Central memory CD8-positive, alpha-beta T cell (primary cell): ENCODE measurements at regions not wholly inside any gene's neighbourhood (a gene's known extent, or its start where the extent isn't known, plus 50 kb on each side); places are given as distances from the start of the nearest gene placed in this dataset.
A peak's percentile ranks its signal among the peaks of the same experiment; 100 is the strongest.

Experiments
- ATAC-seq: fragments of 150-1000 bp; cut with Tn5 transposase; replicated peaks from 2 replicates; pipeline ENCODE4 v1.10.0; 2022; ENCODE audit warnings: mild to moderate bottlenecking, moderate FRiP score, moderate number of reproducible peaks; ENCODE audit not compliant: poor library complexity, severe bottlenecking; ENCODE audit errors: extremely low read depth
- DNase-seq, 2 donors: peaks; one replicate each; pipeline ENCODE4 v3.0.0; 2021; ENCODE audit warnings: low spot score in 2 of 2
- H3K27ac Mint-ChIP-seq: one replicate; pipeline ENCODE4 v1.8.0; 2022; ENCODE audit warnings: low read depth, mild to moderate bottlenecking, moderate library complexity, mixed read lengths
- H3K27me3 Mint-ChIP-seq: one replicate; pipeline ENCODE4 v1.8.0; 2022; ENCODE audit warnings: mixed read lengths
- H3K36me3 Mint-ChIP-seq: one replicate; pipeline ENCODE4 v1.8.0; 2022; ENCODE audit warnings: mild to moderate bottlenecking, moderate library complexity, mixed read lengths; ENCODE audit not compliant: insufficient read depth
- H3K4me1 Mint-ChIP-seq: one replicate; pipeline ENCODE4 v1.8.0; 2022; ENCODE audit warnings: mixed read lengths
- H3K4me3 Mint-ChIP-seq: one replicate; pipeline ENCODE4 v1.8.0; 2022; ENCODE audit warnings: mild to moderate bottlenecking, moderate library complexity, mixed read lengths
- H3K9me3 Mint-ChIP-seq: one replicate; pipeline ENCODE4 v1.8.0; 2022; ENCODE audit warnings: mixed read lengths

- Mint-ChIP-seq H3K36me3 (peaks cover 5% of the 10 kb centered on the region), H3K9me3 (peaks cover 25% of the 10 kb centered on the region), H3K27me3 (no peaks in the 10 kb centered on the region), H3K27ac (no peak overlapping the region), H3K4me3 (no peak overlapping the region), H3K4me1 (no peaks in the 10 kb centered on the region)
- DNase-seq (no peak), ATAC-seq (no peak)
These were observed 522.8 kb upstream of the LUZP2 start for GRCh38 chr11:23974051-23974450.

DNA sequence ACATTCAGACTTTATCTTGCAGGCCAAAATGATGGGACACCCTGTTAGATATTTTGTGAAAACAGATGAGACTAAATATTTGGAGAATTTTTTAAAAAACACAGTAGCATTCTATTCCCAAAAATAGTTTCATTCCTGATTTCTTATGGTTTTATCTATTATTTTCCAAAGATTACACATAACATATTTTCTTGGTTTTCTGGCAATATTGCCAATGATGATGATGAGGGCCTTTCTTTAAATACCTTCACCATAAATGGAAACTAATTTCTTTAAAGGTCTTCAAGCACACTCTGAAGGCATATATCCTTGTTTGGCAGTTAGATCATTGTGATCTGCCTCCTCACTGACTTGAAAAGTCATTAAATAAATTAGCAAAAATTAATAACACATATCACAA, 522.3 kb upstream of the LUZP2 start:
- Mint-ChIP-seq H3K27ac (no peak overlapping the region), H3K4me1 (no peaks in the 10 kb centered on the region), H3K36me3 (peaks cover 5% of the 10 kb centered on the region), H3K27me3 (no peaks in the 10 kb centered on the region), H3K4me3 (no peak overlapping the region), H3K9me3 (peaks cover 24% of the 10 kb centered on the region)
- ATAC-seq (no peak), DNase-seq (no peak)

- DNase-seq, result no peak
- Mint-ChIP-seq H3K9me3 (peaks cover 16% of the 10 kb centered on the region), H3K4me1 (no peaks in the 10 kb centered on the region), H3K4me3 (no peak overlapping the region), H3K36me3 (no peaks in the 10 kb centered on the region), H3K27ac (no peak overlapping the region), H3K27me3 (no peaks in the 10 kb centered on the region)
- no peak for ATAC-seq
These were observed 520.4 kb upstream of the LUZP2 start for GRCh38 chr11:23976426-23976825.

- no peaks in the 10 kb centered on the region for H3K36me3 Mint-ChIP-seq
- H3K4me1 Mint-ChIP-seq, result no peaks in the 10 kb centered on the region
- peaks cover 16% of the 10 kb centered on the region for H3K9me3 Mint-ChIP-seq
- no peak overlapping the region for H3K27ac Mint-ChIP-seq
- H3K4me3 Mint-ChIP-seq, result no peak overlapping the region
- DNase-seq, result no peak
- no peak for ATAC-seq
- no peaks in the 10 kb centered on the region for H3K27me3 Mint-ChIP-seq
These were observed 520.0 kb upstream of the LUZP2 start for GRCh38 chr11:23976841-23977271.

DNA sequence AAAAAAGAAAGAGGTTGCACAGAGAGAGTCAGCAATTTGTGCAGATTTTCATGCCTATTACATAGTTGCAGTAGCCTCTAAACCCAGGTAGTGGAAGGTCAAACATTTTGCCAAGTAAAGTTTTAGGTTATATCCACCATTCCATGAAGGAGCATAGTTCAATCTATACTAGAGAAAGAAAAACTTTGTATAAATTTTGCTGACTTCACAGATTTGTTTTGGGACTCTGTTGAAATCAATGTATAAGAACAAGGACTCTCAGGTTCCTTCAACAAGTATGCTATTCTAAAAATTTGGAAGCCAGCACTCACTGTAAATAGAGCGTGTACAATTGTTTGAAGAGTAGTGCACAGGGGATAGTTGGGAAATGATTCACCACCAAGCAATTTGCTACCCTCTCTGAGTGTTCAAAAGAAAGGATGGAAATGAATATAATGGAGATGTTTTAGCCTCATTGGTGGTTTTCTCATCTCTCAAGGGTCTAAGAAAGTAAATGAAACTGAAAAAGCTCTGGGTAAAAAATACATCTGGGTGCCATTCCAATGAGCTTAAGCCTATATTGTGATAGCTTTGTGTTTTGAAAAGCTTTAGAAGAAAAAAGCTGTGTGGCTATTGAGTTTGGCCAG, 508.4 kb upstream of the LUZP2 start:
- ATAC-seq, result no peak
- Mint-ChIP-seq H3K27ac (no peak overlapping the region), H3K36me3 (no peaks in the 10 kb centered on the region), H3K27me3 (no peaks in the 10 kb centered on the region), H3K9me3 (peaks cover 28% of the 10 kb centered on the region), H3K4me3 (no peak overlapping the region), H3K4me1 (no peaks in the 10 kb centered on the region)
- DNase-seq, result no peak

GRCh38 chr11:23990346-23991164, 506.3 kb upstream of the LUZP2 start:
- no peaks in the 10 kb centered on the region for H3K36me3 Mint-ChIP-seq
- DNase-seq, result no peak
- no peak overlapping the region for H3K4me3 Mint-ChIP-seq
- peaks cover 28% of the 10 kb centered on the region for H3K9me3 Mint-ChIP-seq
- H3K27me3 Mint-ChIP-seq, result no peaks in the 10 kb centered on the region
- no peak overlapping the region for H3K27ac Mint-ChIP-seq
- no peak for ATAC-seq
- no peaks in the 10 kb centered on the region for H3K4me1 Mint-ChIP-seq

DNA sequence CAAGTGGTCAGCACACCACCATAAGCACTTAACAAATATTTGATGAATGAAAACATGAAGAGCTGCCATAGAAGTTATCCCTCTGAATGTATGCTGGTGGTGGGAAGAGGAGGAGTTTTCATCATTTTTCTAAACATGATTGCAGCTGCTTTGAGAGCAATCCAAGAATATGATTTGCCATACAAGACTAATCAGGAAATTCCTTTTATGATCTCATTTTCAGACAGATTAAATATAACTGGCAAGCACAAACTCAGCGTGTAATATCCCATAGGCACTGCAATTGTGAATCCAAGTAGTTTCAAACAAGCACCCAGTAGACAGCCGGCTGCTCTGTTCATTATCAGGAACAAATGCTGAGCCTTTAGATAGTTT, 505.7 kb upstream of the LUZP2 start:
- DNase-seq, result no peak
- Mint-ChIP-seq H3K4me1 (no peaks in the 10 kb centered on the region), H3K27me3 (no peaks in the 10 kb centered on the region), H3K27ac (no peak overlapping the region), H3K36me3 (no peaks in the 10 kb centered on the region), H3K9me3 (peaks cover 29% of the 10 kb centered on the region), H3K4me3 (no peak overlapping the region)
- no peak for ATAC-seq

DNA sequence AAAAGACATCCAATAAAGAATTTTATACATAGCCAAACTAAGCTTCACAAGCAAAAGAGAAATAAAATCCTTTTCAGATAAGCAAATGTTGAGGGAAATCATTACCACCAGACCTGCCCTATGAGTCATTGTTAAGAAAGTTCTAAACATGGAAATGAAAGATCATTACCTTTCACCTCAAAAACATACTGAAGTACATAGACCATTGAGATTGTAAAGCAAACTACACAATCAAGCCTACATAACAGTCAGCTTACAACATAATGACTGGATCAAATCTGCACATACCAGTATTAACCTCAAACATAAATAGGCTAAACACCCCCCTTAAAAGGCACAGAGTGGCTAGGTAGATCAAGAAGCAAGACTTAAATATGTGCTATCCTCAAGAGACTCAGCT, 501.0 kb upstream of the LUZP2 start:
- Mint-ChIP-seq H3K4me1 (no peaks in the 10 kb centered on the region), H3K27ac (peak overlapping the region; percentile 35), H3K27me3 (no peaks in the 10 kb centered on the region), H3K36me3 (no peaks in the 10 kb centered on the region), H3K9me3 (peaks cover 36% of the 10 kb centered on the region), H3K4me3 (no peak overlapping the region)
- ATAC-seq (no peak), DNase-seq (no peak)

GRCh38 chr11:23997356-23997755, 499.5 kb upstream of the LUZP2 start:
- H3K4me3 Mint-ChIP-seq, result no peak overlapping the region
- no peak for ATAC-seq
- no peak for DNase-seq
- no peak overlapping the region for H3K27ac Mint-ChIP-seq
- H3K4me1 Mint-ChIP-seq, result no peaks in the 10 kb centered on the region
- no peaks in the 10 kb centered on the region for H3K36me3 Mint-ChIP-seq
- H3K27me3 Mint-ChIP-seq, result no peaks in the 10 kb centered on the region
- H3K9me3 Mint-ChIP-seq, result peaks cover 37% of the 10 kb centered on the region

GRCh38 chr11:24005202-24005876, 491.5 kb upstream of the LUZP2 start:
- peaks cover 44% of the 10 kb centered on the region for H3K9me3 Mint-ChIP-seq
- ATAC-seq (no peak), DNase-seq (no peak)
- H3K4me1 Mint-ChIP-seq, result no peaks in the 10 kb centered on the region
- no peak overlapping the region for H3K4me3 Mint-ChIP-seq
- no peak overlapping the region for H3K27ac Mint-ChIP-seq
- no peaks in the 10 kb centered on the region for H3K36me3 Mint-ChIP-seq
- no peaks in the 10 kb centered on the region for H3K27me3 Mint-ChIP-seq

- ATAC-seq, result no peak
- Mint-ChIP-seq H3K4me1 (no peaks in the 10 kb centered on the region), H3K9me3 (peaks cover 27% of the 10 kb centered on the region)
These were observed 453.0 kb upstream of the LUZP2 start for GRCh38 chr11:24043842-24044241.

GRCh38 chr11:24046731-24047130, 450.1 kb upstream of the LUZP2 start:
- Mint-ChIP-seq H3K27ac (no peak overlapping the region), H3K27me3 (no peaks in the 10 kb centered on the region), H3K4me3 (no peak overlapping the region), H3K9me3 (peaks cover 32% of the 10 kb centered on the region), H3K4me1 (no peaks in the 10 kb centered on the region), H3K36me3 (no peaks in the 10 kb centered on the region)
- ATAC-seq (no peak), DNase-seq (no peak)

More at GRCh38 chr11:24043842-24044241, 453.0 kb upstream of the LUZP2 start:
- Mint-ChIP-seq H3K36me3 (no peaks in the 10 kb centered on the region), H3K27me3 (no peaks in the 10 kb centered on the region), H3K27ac (no peak overlapping the region), H3K4me3 (no peak overlapping the region)
- DNase-seq, result no peak

DNA sequence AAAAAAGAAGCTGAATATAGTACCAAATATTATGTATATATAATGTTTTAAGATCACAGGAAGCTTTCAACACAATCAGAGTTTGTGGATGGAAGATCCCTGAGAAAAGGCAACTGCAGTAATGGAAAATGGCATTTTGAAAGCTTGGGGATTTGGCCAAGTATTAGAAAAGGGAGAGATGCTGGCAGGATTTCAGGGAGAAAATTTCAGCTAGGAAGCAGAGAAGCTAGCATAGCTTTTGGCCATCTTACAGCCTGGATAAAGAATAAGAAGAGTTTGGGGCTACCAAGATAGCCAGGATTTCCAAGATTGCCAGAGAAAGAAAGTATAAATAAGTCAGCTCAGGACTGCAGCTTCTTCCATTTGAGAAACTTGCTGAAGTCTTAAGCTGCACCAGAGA, 440.8 kb upstream of the LUZP2 start:
- ATAC-seq, result no peak
- Mint-ChIP-seq H3K27me3 (no peaks in the 10 kb centered on the region), H3K4me1 (no peaks in the 10 kb centered on the region), H3K4me3 (no peak overlapping the region), H3K27ac (no peak overlapping the region), H3K36me3 (no peaks in the 10 kb centered on the region), H3K9me3 (peaks cover 10% of the 10 kb centered on the region)
- DNase-seq, result no peak
